HL-60 (cell line): ENCODE measurements at regions not wholly inside any gene's neighbourhood (a gene's known extent, or its start where the extent isn't known, plus 50 kb on each side); places are given as distances from the start of the nearest gene placed in this dataset.

Source experiments
- GABPA ChIP-seq: IDR thresholded peaks from 2 replicates; pipeline ENCODE4 v1.6.1; 2012; ENCODE audit warnings: low read depth
- REST ChIP-seq: IDR thresholded peaks from 2 replicates; pipeline ENCODE4 v1.6.1; 2012; ENCODE audit warnings: low read depth; ENCODE audit not compliant: insufficient replicate concordance
- TF ChIP-seq, protein P1 (sequence below): IDR thresholded peaks from one replicate; pipeline ENCODE4 v1.5.1; 2011; ENCODE audit warnings: low read length, control low read depth, inconsistent platforms; ENCODE audit not compliant: insufficient read depth

- TF ChIP-seq REST, result no peak
- TF ChIP-seq, protein P1, sequence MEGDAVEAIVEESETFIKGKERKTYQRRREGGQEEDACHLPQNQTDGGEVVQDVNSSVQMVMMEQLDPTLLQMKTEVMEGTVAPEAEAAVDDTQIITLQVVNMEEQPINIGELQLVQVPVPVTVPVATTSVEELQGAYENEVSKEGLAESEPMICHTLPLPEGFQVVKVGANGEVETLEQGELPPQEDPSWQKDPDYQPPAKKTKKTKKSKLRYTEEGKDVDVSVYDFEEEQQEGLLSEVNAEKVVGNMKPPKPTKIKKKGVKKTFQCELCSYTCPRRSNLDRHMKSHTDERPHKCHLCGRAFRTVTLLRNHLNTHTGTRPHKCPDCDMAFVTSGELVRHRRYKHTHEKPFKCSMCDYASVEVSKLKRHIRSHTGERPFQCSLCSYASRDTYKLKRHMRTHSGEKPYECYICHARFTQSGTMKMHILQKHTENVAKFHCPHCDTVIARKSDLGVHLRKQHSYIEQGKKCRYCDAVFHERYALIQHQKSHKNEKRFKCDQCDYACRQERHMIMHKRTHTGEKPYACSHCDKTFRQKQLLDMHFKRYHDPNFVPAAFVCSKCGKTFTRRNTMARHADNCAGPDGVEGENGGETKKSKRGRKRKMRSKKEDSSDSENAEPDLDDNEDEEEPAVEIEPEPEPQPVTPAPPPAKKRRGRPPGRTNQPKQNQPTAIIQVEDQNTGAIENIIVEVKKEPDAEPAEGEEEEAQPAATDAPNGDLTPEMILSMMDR, result no peak
- TF ChIP-seq GABPA, result no peak
Measured at GRCh38 chr11:123268156-123268555, 73.1 kb upstream of the CLMP start.
